ENCODE measurements at regions not wholly inside any gene's neighbourhood (a gene's known extent, or its start where the extent isn't known, plus 50 kb on each side); places are given as distances from the start of the nearest gene placed in this dataset.

- no peak for TF ChIP-seq ZNF70 (CRISPR knock-in tag; IDR thresholded peaks at IDR 0.05)
- TF ChIP-seq ZFP30 (CRISPR knock-in tag; IDR thresholded peaks at IDR 0.05): no peak
Observed at GRCh38 chr1:166544036-166544435, 295.2 kb upstream of the POGK start.

Data from SK-N-SH treated with all-trans-retinoic acid at 6 μM for 48 hours (cell line).